GM21515 (cell line): ENCODE measurements at regions not wholly inside any gene's neighbourhood (a gene's known extent, or its start where the extent isn't known, plus 50 kb on each side); places are given as distances from the start of the nearest gene placed in this dataset.
"Not testable (repeated sequence)": the region's sequence is repeated elsewhere in the genome, so short reads cannot be mapped to it uniquely, and the experiment has no call there.

Experiments
- ATAC-seq: cut with Tn5 transposase; IDR thresholded peaks from one replicate; pipeline ENCODE4 v1.9.1; 2021; ENCODE audit not compliant: unreplicated experiment

GRCh38 chr5:126052791-126053190, 370.4 kb upstream of the GRAMD2B start:
- no peak for ATAC-seq

GRCh38 chr5:126053630-126054029, 369.6 kb upstream of the GRAMD2B start:
- no peak for ATAC-seq

GRCh38 chr5:126054577-126055347, 368.4 kb upstream of the GRAMD2B start:
- no peak for ATAC-seq

GRCh38 chr5:126055348-126055729, 367.9 kb upstream of the GRAMD2B start:
- no peak for ATAC-seq

- no peak for ATAC-seq
Measured at GRCh38 chr5:126056352-126056751, 366.9 kb upstream of the GRAMD2B start.

- no peak for ATAC-seq
Measured at GRCh38 chr5:126056851-126057622, 366.2 kb upstream of the GRAMD2B start.

- ATAC-seq, result not testable (repeated sequence)
Measured at GRCh38 chr5:126058392-126058791, 364.8 kb upstream of the GRAMD2B start.

- ATAC-seq, result no peak
Measured at GRCh38 chr5:126062398-126063221, 360.6 kb upstream of the GRAMD2B start.

- ATAC-seq, result no peak
Measured at GRCh38 chr5:126065061-126065460, 358.1 kb upstream of the GRAMD2B start.

GRCh38 chr5:126066836-126067235, 356.4 kb upstream of the GRAMD2B start:
- no peak for ATAC-seq

GRCh38 chr5:126067404-126067803, 355.8 kb upstream of the GRAMD2B start:
- no peak for ATAC-seq

- no peak for ATAC-seq
Measured at GRCh38 chr5:126069329-126069728, 353.9 kb upstream of the GRAMD2B start.

GRCh38 chr5:126070481-126070880, 352.7 kb upstream of the GRAMD2B start:
- ATAC-seq, result no peak

GRCh38 chr5:126074538-126074937, 348.7 kb upstream of the GRAMD2B start:
- ATAC-seq, result no peak

GRCh38 chr5:126079266-126079665, 343.9 kb upstream of the GRAMD2B start:
- ATAC-seq, result no peak

GRCh38 chr5:126081209-126081608, 342.0 kb upstream of the GRAMD2B start:
- ATAC-seq, result no peak

- no peak for ATAC-seq
Measured at GRCh38 chr5:126093041-126093440, 330.2 kb upstream of the GRAMD2B start.

- no peak for ATAC-seq
Measured at GRCh38 chr5:126093718-126094117, 329.5 kb upstream of the GRAMD2B start.

GRCh38 chr5:126094991-126095390, 328.2 kb upstream of the GRAMD2B start:
- no peak for ATAC-seq

- no peak for ATAC-seq
Measured at GRCh38 chr5:126096442-126097006, 326.7 kb upstream of the GRAMD2B start.

GRCh38 chr5:126097876-126098275, 325.3 kb upstream of the GRAMD2B start:
- no peak for ATAC-seq
